HepG2 (cell line): ENCODE measurements at regions not wholly inside any gene's neighbourhood (a gene's known extent, or its start where the extent isn't known, plus 50 kb on each side); places are given as distances from the start of the nearest gene placed in this dataset.

Experiments
- ATAC-seq: fragments of 200-7000 bp; cut with Tn5 transposase; 3 replicates; pipeline ENCODE4 v1.9.1; 2020; ENCODE audit warnings: mild to moderate bottlenecking, moderate library complexity
- BruUV-seq: library from RNA; stranded (reverse); fragments of 400-500 nt; replicated peaks from 2 replicates; lab custom pipeline; 2021; lab: Mats Ljungman, UMichigan
- CTCF ChIA-PET: fragments of 300-600 bp; formaldehyde crosslinking; extraction: SDS; loops from one replicate; lab custom pipeline; 2021; ENCODE audit warnings: low total read pairs, inconsistent platforms, low intra/inter-chr PET ratio; lab: Yijun Ruan, JAX
- POLR2A ChIA-PET: fragments of 350-600 bp; sonication (Branson Sonifier 250); formaldehyde crosslinking; loops from one replicate; lab custom pipeline; 2020; ENCODE audit warnings: antibody characterized with exemption, inconsistent platforms; lab: Yijun Ruan, JAX
- DNase-seq: peaks from one replicate; pipeline ENCODE4 v3.0.0-alpha.2; 2015; ENCODE audit warnings: low spot score
- FAIRE-seq: peaks from 3 replicates; lab custom pipeline; 2011; peaks lifted over from hg19 to GRCh38; lab: Jason Lieb, UNC
- H2AFZ ChIP-seq: one replicate; pipeline ENCODE4 v1.6.1; 2011; ENCODE audit warnings: low read length, inconsistent platforms
- H3K27ac ChIP-seq: fragments of 300-600 bp; 3 replicates; pipeline ENCODE4 v1.8.0; 2011; ENCODE audit warnings: mixed run types, mild to moderate bottlenecking, mixed read lengths, low read length, inconsistent platforms; ENCODE audit not compliant: insufficient read depth; ENCODE audit errors: extremely low read length
- H3K27me3 ChIP-seq, 2 experiments: fragments of 200-600 bp in 1 of 2; 2 replicates in 1 of 2; 3 replicates in 1 of 2; pipeline versions ENCODE4 v1.6.0 to v1.8.0; 2011; ENCODE audit warnings: low read length in 2 of 2, mild to moderate bottlenecking in 2 of 2, moderate library complexity in 2 of 2, inconsistent platforms in 1 of 2; ENCODE audit not compliant: insufficient read depth in 2 of 2, control insufficient read depth in 1 of 2
- H3K36me3 ChIP-seq, 2 experiments: fragments of 200-600 bp in 1 of 2; replicated peaks in 1 of 2; 2 replicates in 1 of 2; 3 replicates in 1 of 2; pipeline versions ENCODE4 v1.5.1 to v1.8.0; 2011; ENCODE audit warnings: low read length in 2 of 2, inconsistent platforms in 1 of 2; ENCODE audit not compliant: insufficient read depth in 2 of 2, control insufficient read depth in 1 of 2
- H3K4me1 ChIP-seq: 2 replicates; pipeline ENCODE4 v1.5.1; 2012; ENCODE audit warnings: low read length, inconsistent platforms; ENCODE audit not compliant: insufficient read depth
- H3K4me2 ChIP-seq: 2 replicates; pipeline ENCODE4 v1.6.0; 2011; ENCODE audit warnings: low read depth, low read length, inconsistent platforms
- H3K4me3 ChIP-seq, 3 experiments: fragments of 200-600 bp in 1 of 3; sonication (generic), shearing (Covaris generic) in 1 of 3; replicated peaks in 1 of 3; 2 replicates each; pipeline ENCODE4 v1.5.1; 2011 to 2016; ENCODE audit warnings: low read length in 3 of 3, inconsistent platforms in 2 of 3, low read depth in 2 of 3, mild to moderate bottlenecking in 2 of 3, control low read depth in 1 of 3, mixed read lengths in 1 of 3; ENCODE audit not compliant: insufficient read depth in 1 of 3
- H3K79me2 ChIP-seq: one replicate; pipeline ENCODE4 v1.6.1; 2011; ENCODE audit warnings: low read length, inconsistent platforms; ENCODE audit not compliant: insufficient read depth
- H3K9ac ChIP-seq: 2 replicates; pipeline ENCODE4 v1.6.0; 2011; ENCODE audit warnings: mild to moderate bottlenecking, low read depth, low read length, inconsistent platforms; ENCODE audit not compliant: insufficient read depth
- H3K9me3 ChIP-seq: 2 replicates; pipeline ENCODE4 v1.5.1; 2012; ENCODE audit warnings: mild to moderate bottlenecking, low read length
- H4K20me1 ChIP-seq: 2 replicates; pipeline ENCODE4 v1.6.0; 2011; ENCODE audit warnings: inconsistent platforms, mild to moderate bottlenecking, low read length, moderate library complexity; ENCODE audit not compliant: insufficient read depth
- CCAR2 ChIP-seq: fragments of 200-400 bp; formaldehyde crosslinking; optimal IDR thresholded peaks from 2 replicates; pipeline ENCODE3; 2018; ENCODE audit warnings: low read depth, mild to moderate bottlenecking, low read length, moderate library complexity
- IKZF5 ChIP-seq: IDR thresholded peaks from 2 replicates; pipeline ENCODE4 v1.6.1; 2018; ENCODE audit warnings: missing genetic modification reagents, mild to moderate bottlenecking, missing compliant biosample characterization
- ISX ChIP-seq: sonication (generic); formaldehyde crosslinking; conservative IDR thresholded peaks from 2 replicates; pipeline ENCODE4 v1.5.0; 2020; ENCODE audit warnings: missing genetic modification reagents
- LCORL ChIP-seq, 2 experiments: fragments of 450-650 bp in 1 of 2; sonication (generic) in 1 of 2; formaldehyde crosslinking in 1 of 2; IDR thresholded peaks; 2 replicates each; pipeline versions ENCODE4 v1.5.0 to v1.6.1; 2017 to 2020; ENCODE audit warnings: antibody characterized with exemption in 1 of 2, missing genetic modification reagents in 1 of 2
- NKX3-1 ChIP-seq: sonication (generic); formaldehyde crosslinking; IDR thresholded peaks from 2 replicates; pipeline ENCODE4 v1.5.0; 2020; ENCODE audit warnings: missing genetic modification reagents
- RORA ChIP-seq: sonication (generic); formaldehyde crosslinking; IDR thresholded peaks from 2 replicates; pipeline ENCODE4 v1.5.0; 2020; ENCODE audit warnings: mild to moderate bottlenecking, missing genetic modification reagents, moderate library complexity
- SNAI1 ChIP-seq: sonication (generic); formaldehyde crosslinking; IDR thresholded peaks from 2 replicates; pipeline ENCODE4 v1.5.0; 2020; ENCODE audit warnings: mild to moderate bottlenecking, missing genetic modification reagents, borderline replicate concordance
- STAG1 ChIP-seq: sonication (generic); formaldehyde crosslinking; IDR thresholded peaks from 2 replicates; pipeline ENCODE4 v1.4.0; 2020; ENCODE audit warnings: missing genetic modification reagents
- THAP11 ChIP-seq: IDR thresholded peaks from 2 replicates; pipeline ENCODE4 v1.6.1; 2016; ENCODE audit warnings: missing biosample characterization, missing genetic modification reagents
- ZNF367 ChIP-seq: sonication (generic); formaldehyde crosslinking; IDR thresholded peaks from 2 replicates; pipeline ENCODE4 v1.4.0; 2020; ENCODE audit warnings: missing genetic modification reagents, borderline replicate concordance
- ZNF724P ChIP-seq: sonication (generic); formaldehyde crosslinking; IDR thresholded peaks from 2 replicates; pipeline ENCODE4 v1.8.0; 2022; ENCODE audit warnings: missing genetic modification reagents, borderline replicate concordance
- ZNF816 ChIP-seq: sonication (generic); formaldehyde crosslinking; IDR thresholded peaks from 2 replicates; pipeline ENCODE4 v1.8.0; 2022; ENCODE audit warnings: missing genetic modification reagents, mild to moderate bottlenecking, borderline replicate concordance
- ZNF878 ChIP-seq: sonication (generic); formaldehyde crosslinking; IDR thresholded peaks from 2 replicates; pipeline ENCODE4 v1.8.1; 2023; ENCODE audit warnings: mild to moderate bottlenecking, missing genetic modification reagents, moderate library complexity
- WGBS: methylation state at CpG from one replicate; pipeline ENCODE4 v1.1.6; 2017; ENCODE audit warnings: low lambda C conversion rate; 5-methylcytosine and 5-hydroxymethylcytosine counted together
- in situ Hi-C: cut with HindIII; loops from 2 replicates; pipeline ENCODE4 v1.10.0; 2017; ENCODE audit warnings: low pct_unique_long_range_greater_than_20kb; ENCODE audit not compliant: extremely low pct_ligation_motif_present
- intact Hi-C: fragments of 100-400 bp; cut with micrococcal nuclease; formaldehyde crosslinking; loops from one replicate; pipeline ENCODE4 v1.10.0; 2022; ENCODE audit not compliant: unreplicated experiment

GRCh38 chr2:167857416-167857815, 390.0 kb downstream of the STK39 start:
- TF ChIP-seq ISX (CRISPR knock-in tag) (no peak), RORA (no peak), ZNF724P (CRISPR knock-in tag) (no peak), CCAR2 (no peak), SNAI1 (CRISPR knock-in tag) (no peak), THAP11 (CRISPR knock-in tag) (no peak), ZNF367 (CRISPR knock-in tag) (no peak), NKX3-1 (CRISPR knock-in tag) (no peak), ZNF878 (CRISPR knock-in tag) (no peak), IKZF5 (CRISPR knock-in tag) (no peak), LCORL (IDR thresholded peaks at IDR 0.05) (no peak), LCORL (CRISPR knock-in tag; IDR thresholded peaks at IDR 0.05) (no peak), ZNF816 (CRISPR knock-in tag) (no peak), STAG1 (CRISPR knock-in tag) (no peak)
- Histone ChIP-seq H3K4me1 (no peaks in the 10 kb centered on the region), H4K20me1 (no peaks in the 10 kb centered on the region), H3K27ac (no peak overlapping the region), H3K9me3 (no peaks in the 10 kb centered on the region), H3K9ac (no peak overlapping the region), H3K27me3 (no peaks in the 10 kb centered on the region), H3K79me2 (no peaks in the 10 kb centered on the region), H3K4me3 (no peak overlapping the region), H2AFZ (no peak overlapping the region), H3K4me2 (no peak overlapping the region), H3K36me3 (no peaks in the 10 kb centered on the region)
- ATAC-seq (no peak), DNase-seq (no peak), FAIRE-seq (no peak)
- intact Hi-C loops: no loop called here
- in situ Hi-C loops: no loop called here
- ChIA-PET POLR2A (no interaction called here), CTCF (no interaction called here)
- 96% methylated on average over 1 of the region's 1 CpG for WGBS
- BruUV-seq: no TSS peak
